ENCODE measurements at regions not wholly inside any gene's neighbourhood (a gene's known extent, or its start where the extent isn't known, plus 50 kb on each side); places are given as distances from the start of the nearest gene placed in this dataset.

DNA sequence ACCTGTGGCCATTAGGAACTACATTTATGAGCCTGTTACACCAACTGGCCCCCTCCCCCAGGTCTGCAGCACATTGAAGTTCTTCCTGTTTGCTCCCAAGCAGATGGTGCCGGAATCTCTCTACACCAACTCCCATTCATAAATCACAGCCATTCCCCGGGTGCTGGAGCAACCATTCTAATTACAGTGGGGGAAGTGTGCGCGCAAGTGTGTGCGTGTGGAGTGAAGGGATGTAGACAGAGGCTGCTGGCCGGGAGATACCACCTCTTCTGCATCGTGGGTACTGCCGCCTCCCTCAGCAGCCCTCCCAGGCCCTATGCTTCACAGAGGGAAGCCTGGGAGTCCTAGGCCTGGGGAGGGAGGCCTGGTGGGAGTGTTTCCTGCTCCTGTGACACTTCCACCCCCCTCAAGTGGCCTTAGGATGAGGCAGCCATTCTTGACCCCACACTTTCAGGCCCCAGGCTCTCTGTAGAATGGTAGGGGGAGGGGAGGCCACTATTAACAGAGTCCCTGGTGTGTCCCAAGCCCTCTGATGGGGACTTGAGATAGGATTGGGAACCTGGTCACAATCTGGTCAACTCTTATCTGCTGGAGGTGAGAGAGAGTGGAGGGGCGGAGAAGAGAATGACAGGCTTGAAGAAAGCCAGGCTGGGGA is 69.1 kb downstream of the MAGEF1 start:
- TF ChIP-seq, protein P1, sequence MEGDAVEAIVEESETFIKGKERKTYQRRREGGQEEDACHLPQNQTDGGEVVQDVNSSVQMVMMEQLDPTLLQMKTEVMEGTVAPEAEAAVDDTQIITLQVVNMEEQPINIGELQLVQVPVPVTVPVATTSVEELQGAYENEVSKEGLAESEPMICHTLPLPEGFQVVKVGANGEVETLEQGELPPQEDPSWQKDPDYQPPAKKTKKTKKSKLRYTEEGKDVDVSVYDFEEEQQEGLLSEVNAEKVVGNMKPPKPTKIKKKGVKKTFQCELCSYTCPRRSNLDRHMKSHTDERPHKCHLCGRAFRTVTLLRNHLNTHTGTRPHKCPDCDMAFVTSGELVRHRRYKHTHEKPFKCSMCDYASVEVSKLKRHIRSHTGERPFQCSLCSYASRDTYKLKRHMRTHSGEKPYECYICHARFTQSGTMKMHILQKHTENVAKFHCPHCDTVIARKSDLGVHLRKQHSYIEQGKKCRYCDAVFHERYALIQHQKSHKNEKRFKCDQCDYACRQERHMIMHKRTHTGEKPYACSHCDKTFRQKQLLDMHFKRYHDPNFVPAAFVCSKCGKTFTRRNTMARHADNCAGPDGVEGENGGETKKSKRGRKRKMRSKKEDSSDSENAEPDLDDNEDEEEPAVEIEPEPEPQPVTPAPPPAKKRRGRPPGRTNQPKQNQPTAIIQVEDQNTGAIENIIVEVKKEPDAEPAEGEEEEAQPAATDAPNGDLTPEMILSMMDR (conservative IDR thresholded peaks at IDR 0.05), result no peak
- TF ChIP-seq EZH2 (IDR thresholded peaks at IDR 0.05; ENCODE audit: low read depth), result no peak
